Right lobe of liver (tissue), 4 donors: ENCODE measurements at regions not wholly inside any gene's neighbourhood (a gene's known extent, or its start where the extent isn't known, plus 50 kb on each side); places are given as distances from the start of the nearest gene placed in this dataset.

Experiments
- POLR2A ChIP-seq: fragments of 450-650 bp; IDR thresholded peaks from one replicate; pipeline ENCODE4 v1.6.1; 2017; ENCODE audit warnings: antibody characterized with exemption, mild to moderate bottlenecking
- TF ChIP-seq, protein P1 (sequence below), 4 donors: fragments of 200-600 bp in 3 of 4; fragments of 450-650 bp in 1 of 4; IDR thresholded peaks; one replicate each; pipeline versions ENCODE4 v1.5.1 to v1.8.0; 2016 to 2022; ENCODE audit warnings: antibody characterized with exemption in 4 of 4, mild to moderate bottlenecking in 2 of 4
- donor health status: DM: no; HTN: no; CAD: no.
- donor health status: DM: no; HTN: no; CAD: no.
- donor health status: DM: no; HTN: yes; CAD: no.

- TF ChIP-seq, protein P1, sequence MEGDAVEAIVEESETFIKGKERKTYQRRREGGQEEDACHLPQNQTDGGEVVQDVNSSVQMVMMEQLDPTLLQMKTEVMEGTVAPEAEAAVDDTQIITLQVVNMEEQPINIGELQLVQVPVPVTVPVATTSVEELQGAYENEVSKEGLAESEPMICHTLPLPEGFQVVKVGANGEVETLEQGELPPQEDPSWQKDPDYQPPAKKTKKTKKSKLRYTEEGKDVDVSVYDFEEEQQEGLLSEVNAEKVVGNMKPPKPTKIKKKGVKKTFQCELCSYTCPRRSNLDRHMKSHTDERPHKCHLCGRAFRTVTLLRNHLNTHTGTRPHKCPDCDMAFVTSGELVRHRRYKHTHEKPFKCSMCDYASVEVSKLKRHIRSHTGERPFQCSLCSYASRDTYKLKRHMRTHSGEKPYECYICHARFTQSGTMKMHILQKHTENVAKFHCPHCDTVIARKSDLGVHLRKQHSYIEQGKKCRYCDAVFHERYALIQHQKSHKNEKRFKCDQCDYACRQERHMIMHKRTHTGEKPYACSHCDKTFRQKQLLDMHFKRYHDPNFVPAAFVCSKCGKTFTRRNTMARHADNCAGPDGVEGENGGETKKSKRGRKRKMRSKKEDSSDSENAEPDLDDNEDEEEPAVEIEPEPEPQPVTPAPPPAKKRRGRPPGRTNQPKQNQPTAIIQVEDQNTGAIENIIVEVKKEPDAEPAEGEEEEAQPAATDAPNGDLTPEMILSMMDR (IDR thresholded peaks at IDR 0.05) = no peak
- no peak for TF ChIP-seq POLR2A
Measured at GRCh38 chr5:162816816-162817215, 620.6 kb upstream of the CCNG1 start.
